ENCODE measurements at regions not wholly inside any gene's neighbourhood (a gene's known extent, or its start where the extent isn't known, plus 50 kb on each side); places are given as distances from the start of the nearest gene placed in this dataset.
"Not testable (repeated sequence)": the region's sequence is repeated elsewhere in the genome, so short reads cannot be mapped to it uniquely, and the experiment has no call there.

DNA sequence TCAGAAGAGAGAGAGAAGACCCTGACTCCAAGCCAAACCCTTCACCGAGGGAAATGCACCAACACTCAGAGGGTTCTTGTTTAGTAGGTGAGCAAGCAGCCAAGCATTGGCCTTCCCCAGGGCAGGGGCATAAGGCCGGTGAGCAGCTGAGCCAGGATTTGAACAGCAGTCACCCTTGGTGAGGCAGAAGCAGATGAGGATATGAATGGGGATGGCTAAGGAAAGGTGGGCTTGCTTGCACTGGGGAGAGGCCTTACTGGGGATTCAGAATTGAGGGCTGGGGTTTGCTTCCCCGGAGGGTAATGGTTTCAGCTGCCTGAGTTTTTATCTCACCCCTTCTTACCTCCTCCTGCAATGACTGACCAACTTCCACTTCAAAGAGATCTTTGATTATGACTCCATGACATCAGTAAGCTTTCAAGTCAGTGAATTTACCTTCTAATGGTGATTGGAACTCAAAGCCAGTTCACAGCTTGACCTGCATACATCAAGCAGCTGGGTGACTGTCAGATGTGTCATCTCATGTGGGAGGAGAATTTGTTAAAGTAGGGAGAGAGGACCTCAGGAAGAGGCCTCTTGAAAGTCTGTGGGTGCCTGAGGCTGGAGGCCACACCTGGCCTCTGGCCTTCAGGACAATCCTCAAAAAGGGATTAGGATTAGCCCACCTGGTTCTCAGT is 114.5 kb upstream of the PLGLB2 start:
- DNase-seq = not testable (repeated sequence)

GRCh38 chr2:87634106-87634505 is 113.8 kb upstream of the PLGLB2 start:
- not testable (repeated sequence) for DNase-seq

DNA sequence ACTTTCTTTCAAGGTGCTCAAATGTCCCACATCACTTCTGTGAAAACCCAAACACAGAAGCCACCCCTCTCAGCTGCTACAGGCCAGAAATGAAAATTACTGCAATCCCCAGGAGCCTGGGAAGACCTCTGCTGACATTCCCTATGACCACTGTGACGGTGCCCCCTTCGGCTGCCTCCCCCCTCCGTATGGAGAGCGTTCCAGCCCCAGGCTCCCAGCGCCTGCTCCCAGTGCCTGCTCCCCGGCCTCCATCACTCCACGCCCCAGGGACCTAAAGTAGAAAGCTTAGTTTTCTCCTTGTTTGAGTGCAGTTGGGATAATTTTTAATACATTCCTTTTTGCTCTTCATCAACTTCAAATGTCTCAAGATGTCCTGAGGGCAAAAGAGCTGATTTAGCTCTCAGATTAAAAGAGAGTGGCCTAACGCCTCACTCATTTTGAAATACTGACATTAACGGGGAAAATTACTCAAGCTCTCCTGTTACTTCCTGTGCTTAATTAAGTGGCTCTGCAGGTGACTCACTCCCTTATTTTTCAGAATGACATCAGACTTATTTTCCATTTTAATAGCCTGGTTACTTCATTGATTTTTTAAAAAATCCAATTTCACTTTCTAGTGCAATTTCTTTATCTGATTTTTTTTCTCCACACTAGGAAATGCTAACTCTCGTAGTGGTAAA is 112.8 kb upstream of the PLGLB2 start:
- not testable (repeated sequence) for DNase-seq

DNA sequence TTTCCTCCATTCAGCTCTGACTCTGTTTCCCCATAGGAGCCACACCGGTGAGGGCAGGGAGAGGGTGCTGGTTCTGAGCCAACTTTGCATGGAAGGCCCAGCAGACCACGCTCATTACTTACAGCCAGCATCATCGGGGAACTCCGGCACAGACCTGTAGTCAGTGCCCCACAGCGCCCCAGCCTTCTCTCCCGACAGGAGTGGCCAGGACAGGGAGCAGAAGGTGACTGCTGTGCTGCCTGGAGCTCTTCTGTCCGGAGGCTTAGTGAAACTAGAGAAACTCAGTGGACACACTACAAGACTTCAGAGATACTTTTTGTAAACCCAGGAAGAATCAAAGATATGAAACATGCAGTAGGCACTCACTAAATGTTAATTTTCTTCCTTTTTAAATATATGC is 111.6 kb upstream of the PLGLB2 start:
- not testable (repeated sequence) for DNase-seq

DNA sequence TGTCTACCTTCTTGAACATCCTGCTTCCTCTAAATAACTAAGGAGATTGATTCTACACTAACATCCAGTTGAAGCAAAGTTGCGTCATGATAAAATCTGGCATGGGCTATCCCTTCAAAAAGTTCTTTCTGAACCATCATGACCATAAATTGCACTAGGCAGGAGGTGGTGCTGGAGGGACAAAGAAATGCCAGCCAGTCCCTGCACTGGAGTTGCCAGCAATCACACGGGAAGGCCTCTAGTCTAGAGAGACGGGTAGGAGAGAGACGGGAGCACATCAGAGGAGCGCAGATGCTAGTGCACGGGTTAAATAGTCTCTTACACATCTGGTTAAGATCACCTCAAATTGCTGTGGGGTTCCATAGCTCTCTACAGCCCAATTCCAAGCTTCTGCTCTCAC is 111.2 kb upstream of the PLGLB2 start:
- DNase-seq = not testable (repeated sequence)

DNA sequence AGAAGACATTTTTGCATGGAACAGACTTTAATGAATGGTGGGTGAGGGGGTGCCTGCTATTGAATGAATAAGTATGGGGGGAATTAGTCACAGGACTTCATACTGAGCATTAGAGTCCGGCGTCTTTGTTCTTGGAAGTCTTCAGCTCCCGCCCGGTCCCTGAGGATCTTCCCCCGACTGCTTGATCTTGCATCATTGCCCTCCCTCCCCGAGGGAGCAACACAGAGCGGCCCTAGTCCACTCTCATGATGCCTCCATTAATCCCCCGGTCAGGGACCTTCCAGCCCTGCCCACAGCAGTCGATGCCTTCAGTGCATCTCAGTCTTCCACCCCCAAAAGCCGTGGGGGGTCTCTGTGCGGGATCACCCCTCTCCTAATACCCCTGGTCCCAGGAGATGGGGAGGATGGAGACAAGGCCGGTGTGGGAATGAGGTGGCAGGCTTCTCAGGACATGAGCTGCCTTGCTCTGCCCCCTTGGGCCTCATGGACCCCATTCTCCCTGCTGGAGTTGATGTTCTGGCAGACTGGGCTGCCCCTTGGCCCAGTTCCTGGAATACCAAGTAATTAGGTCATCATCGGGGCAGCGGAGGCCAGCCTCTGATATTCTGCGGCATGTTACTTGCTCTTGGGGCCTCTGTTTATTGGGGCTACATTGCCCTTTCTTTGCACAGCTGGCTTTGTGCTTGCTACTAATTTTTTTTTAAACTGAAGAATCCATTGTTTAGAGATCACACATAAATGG is 110.5 kb upstream of the PLGLB2 start:
- DNase-seq = not testable (repeated sequence)

- DNase-seq = not testable (repeated sequence)
Measured at GRCh38 chr2:87638114-87638807, 109.6 kb upstream of the PLGLB2 start.

DNA sequence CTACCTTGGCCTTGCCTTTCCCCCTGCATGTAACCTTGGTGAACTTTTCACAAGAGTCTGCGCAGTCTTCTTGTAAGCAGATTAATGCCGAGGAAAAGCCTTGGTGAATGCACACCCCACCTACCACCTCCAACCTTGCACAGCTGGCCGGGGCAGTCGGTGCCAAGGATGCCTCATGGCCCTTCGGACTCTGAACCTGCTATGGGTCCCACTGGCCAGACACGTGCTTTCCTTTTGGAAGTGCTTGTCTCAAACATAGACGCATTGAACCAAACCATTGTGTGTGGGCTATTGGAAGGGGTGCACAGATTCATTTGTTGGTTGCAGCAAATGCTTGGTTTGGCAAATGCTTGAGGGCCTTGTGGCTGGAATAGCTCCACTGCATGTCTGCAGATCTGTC is 109.0 kb upstream of the PLGLB2 start:
- DNase-seq = not testable (repeated sequence)

- DNase-seq = not testable (repeated sequence)
Measured at GRCh38 chr2:87639801-87640440, 108.0 kb upstream of the PLGLB2 start.

DNA sequence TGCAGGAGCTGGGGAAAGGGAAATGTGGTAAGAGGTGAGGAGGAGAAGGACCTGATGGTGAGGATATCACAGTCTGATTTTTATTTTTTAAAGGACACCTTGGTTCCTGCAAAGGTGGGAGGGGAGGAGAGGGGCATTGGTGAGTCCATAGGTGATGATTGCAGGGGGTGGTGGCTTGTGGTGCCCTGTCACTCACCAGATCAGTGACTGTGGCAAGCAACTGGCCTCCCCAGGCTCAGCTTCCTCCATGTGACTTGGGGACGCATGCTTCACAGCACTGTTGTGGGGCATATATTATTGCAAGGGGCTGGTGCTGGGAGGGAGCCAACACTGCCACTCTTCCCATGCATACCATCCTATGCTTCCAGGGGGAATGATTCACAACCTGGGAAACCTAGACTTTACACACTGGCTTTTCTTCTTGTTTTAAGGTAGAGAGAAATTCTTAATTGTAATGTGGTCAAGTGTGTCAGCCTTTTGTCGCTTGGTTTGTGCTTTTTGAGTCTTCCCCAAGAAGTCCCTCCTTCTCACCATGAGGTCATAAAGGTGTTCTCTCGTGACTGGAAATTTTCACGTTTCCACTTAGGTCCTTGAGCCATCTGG is 106.8 kb upstream of the PLGLB2 start:
- DNase-seq = not testable (repeated sequence)

DNA sequence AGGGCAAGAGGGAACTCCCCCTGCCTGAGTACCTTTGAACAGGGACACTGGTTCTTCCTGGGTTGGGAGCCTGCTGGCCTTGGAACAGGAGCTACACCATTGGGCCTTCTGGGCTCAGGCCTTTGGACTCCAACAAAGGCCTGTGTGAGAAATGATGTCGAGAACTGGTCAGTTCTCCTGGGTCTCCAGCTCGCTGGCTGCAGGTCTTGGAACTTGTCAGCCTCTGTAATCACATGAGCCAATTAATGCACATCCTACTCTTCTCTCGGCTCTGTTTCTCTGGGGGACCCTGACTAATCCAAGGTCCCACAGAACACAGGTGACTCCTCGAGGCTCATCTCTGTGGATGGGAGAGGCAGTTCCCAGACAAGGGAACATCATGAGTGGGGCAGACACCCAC is 104.7 kb upstream of the PLGLB2 start:
- not testable (repeated sequence) for DNase-seq

GRCh38 chr2:87647737-87648498 is 100.0 kb upstream of the PLGLB2 start:
- not testable (repeated sequence) for DNase-seq

DNA sequence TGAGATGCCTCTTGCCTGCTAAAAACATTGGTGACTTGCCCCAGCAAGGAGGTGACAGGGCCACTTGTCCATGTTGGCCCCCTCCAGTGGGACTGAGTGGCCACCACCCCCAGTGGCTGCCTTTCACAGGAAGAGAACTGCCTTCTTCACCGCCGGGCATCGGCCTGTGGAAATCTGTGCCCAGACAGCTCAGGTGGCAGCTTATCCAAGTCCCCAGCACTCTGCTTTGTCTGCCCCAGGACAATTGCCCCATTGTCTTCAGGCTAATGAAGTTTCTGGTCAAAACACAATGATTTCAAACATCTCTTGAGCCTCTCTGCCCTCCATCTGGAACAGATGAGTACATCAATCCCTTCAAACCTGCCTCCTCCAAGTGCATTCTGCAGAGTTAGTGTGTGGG is 99.1 kb upstream of the PLGLB2 start:
- DNase-seq = not testable (repeated sequence)

GRCh38 chr2:87649871-87650270 is 98.0 kb upstream of the PLGLB2 start:
- not testable (repeated sequence) for DNase-seq

GRCh38 chr2:87650837-87651236 is 97.0 kb upstream of the PLGLB2 start:
- DNase-seq = not testable (repeated sequence)

GRCh38 chr2:87651589-87651988 is 96.3 kb upstream of the PLGLB2 start:
- not testable (repeated sequence) for DNase-seq

DNA sequence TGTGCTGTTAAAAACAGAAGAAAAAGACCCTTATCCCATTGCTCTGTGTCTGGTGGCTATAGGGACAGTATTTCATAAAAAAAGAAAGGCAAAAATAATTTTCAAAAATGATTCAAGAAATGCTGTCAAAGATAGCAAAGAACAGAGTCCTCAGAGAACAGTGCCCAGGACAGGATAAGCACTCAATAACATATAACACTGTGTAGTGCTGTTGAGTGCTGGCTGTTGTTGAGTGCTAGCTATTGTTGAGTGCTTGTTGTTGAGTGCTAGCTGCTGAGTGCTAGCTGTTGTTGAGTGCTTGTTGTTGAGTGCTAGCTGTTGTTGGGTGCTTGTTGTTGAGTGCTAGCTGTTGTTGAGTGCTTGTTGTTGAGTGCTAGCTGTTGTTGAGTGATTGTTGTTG is 94.5 kb upstream of the PLGLB2 start:
- DNase-seq = not testable (repeated sequence)

GRCh38 chr2:87654136-87654814 is 93.6 kb upstream of the PLGLB2 start:
- not testable (repeated sequence) for DNase-seq

GRCh38 chr2:87657915-87658314 is 90.0 kb upstream of the PLGLB2 start:
- DNase-seq = not testable (repeated sequence)

- not testable (repeated sequence) for DNase-seq
Measured at GRCh38 chr2:87658357-87658756, 89.5 kb upstream of the PLGLB2 start.

- not testable (repeated sequence) for DNase-seq
Measured at GRCh38 chr2:87658976-87659375, 88.9 kb upstream of the PLGLB2 start.
